H1 (cell line): ENCODE measurements at regions not wholly inside any gene's neighbourhood (a gene's known extent, or its start where the extent isn't known, plus 50 kb on each side); places are given as distances from the start of the nearest gene placed in this dataset.

ENCODE experiments used
- CBX5 ChIP-seq: fragments of 300-800, 300-1000 bp; sonication (generic); IDR thresholded peaks from 2 replicates; pipeline ENCODE4 v1.7.1; 2016; ENCODE audit warnings: antibody characterized with exemption, low read length, low read depth
- CBX8 ChIP-seq: fragments of 300-800, 300-1000 bp; sonication (generic); IDR thresholded peaks from 2 replicates; pipeline ENCODE4 v1.7.1; 2016; ENCODE audit warnings: low read depth, low read length, borderline replicate concordance
- CEBPB ChIP-seq: IDR thresholded peaks from 2 replicates; pipeline ENCODE4 v1.6.1; 2012; ENCODE audit warnings: low read depth, low read length
- POLR2A ChIP-seq, 2 experiments: IDR thresholded peaks; 1 replicate in 1 of 2; 2 replicates in 1 of 2; pipeline ENCODE4 v1.6.1; 2011; ENCODE audit warnings: low read depth in 2 of 2, low read length in 2 of 2, mild to moderate bottlenecking in 2 of 2; ENCODE audit errors: control extremely low read depth in 1 of 2
- SUZ12 ChIP-seq: fragments of 200-600 bp; sonication (generic); IDR thresholded peaks from 2 replicates; pipeline ENCODE4 v1.6.1; 2012; ENCODE audit warnings: mild to moderate bottlenecking, inconsistent platforms, low read length, moderate library complexity, mixed read lengths
- TAF7 ChIP-seq: optimal IDR thresholded peaks from 2 replicates; pipeline ENCODE3; 2011; ENCODE audit warnings: low read depth, mild to moderate bottlenecking, inconsistent platforms, low read length, moderate library complexity, borderline replicate concordance

GRCh38 chr14:26996246-26996645, 398.4 kb upstream of the NOVA1 start (continued):
- TF ChIP-seq POLR2A (IDR thresholded peaks at IDR 0.05; ENCODE audit: control extremely low read depth in 1 of 2, low read depth in 2 of 2, low read length in 2 of 2) (no peak), CBX5 (no peak), TAF7 (no peak), CBX8 (no peak), SUZ12 (no peak), CEBPB (no peak)
